Vagina (tissue), 2 donors: ENCODE measurements at regions not wholly inside any gene's neighbourhood (a gene's known extent, or its start where the extent isn't known, plus 50 kb on each side); places are given as distances from the start of the nearest gene placed in this dataset.

Source experiments
- DNase-seq, 2 donors: peaks; one replicate each; pipeline ENCODE4 v3.0.0-alpha.2; 2017; ENCODE audit errors: extremely low spot score in 2 of 2
- H3K27ac ChIP-seq: fragments of 200-600 bp; sonication (generic); one replicate; pipeline ENCODE4 v1.5.1; 2019
- H3K27me3 ChIP-seq: fragments of 200-600 bp; sonication (generic); one replicate; pipeline ENCODE4 v1.5.1; 2019
- H3K36me3 ChIP-seq, 2 donors: fragments of 200-600 bp; sonication (generic); one replicate each; pipeline ENCODE4 v1.5.1; 2017 to 2019
- H3K4me1 ChIP-seq: fragments of 200-600 bp; sonication (generic); one replicate; pipeline ENCODE4 v1.5.1; 2019
- H3K4me3 ChIP-seq, 2 donors: fragments of 200-600 bp; sonication (generic); 1 replicate in 1 of 2; 2 replicates in 1 of 2; pipeline ENCODE4 v1.5.1; 2016 to 2019
- H3K9me3 ChIP-seq: fragments of 200-600 bp; sonication (generic); one replicate; pipeline ENCODE4 v1.5.1; 2019
- POLR2A ChIP-seq, 2 donors: fragments of 450-650 bp; IDR thresholded peaks; one replicate each; pipeline ENCODE4 v1.6.1; 2017; ENCODE audit warnings: antibody characterized with exemption in 2 of 2, mild to moderate bottlenecking in 2 of 2, moderate library complexity in 2 of 2
- POLR2AphosphoS5 ChIP-seq, 2 donors: sonication (generic); formaldehyde crosslinking; IDR thresholded peaks; one replicate each; pipeline ENCODE4 v1.9.0; 2017; ENCODE audit warnings: antibody characterized with exemption in 2 of 2, mild to moderate bottlenecking in 2 of 2, low read depth in 1 of 2; ENCODE audit not compliant: insufficient read depth in 1 of 2
- intact Hi-C: fragments of 100-400 bp; cut with DNase I; formaldehyde crosslinking; loops from one replicate; pipeline ENCODE4 v1.15.1; 2023
- TF ChIP-seq, protein P1 (sequence below), 3 experiments: fragments of 450-650 bp in 2 of 3; fragments of 200-600 bp in 1 of 3; sonication (generic) in 1 of 3; IDR thresholded peaks; one replicate each; pipeline ENCODE4 v1.5.1; 2017 to 2019; ENCODE audit warnings: antibody characterized with exemption in 3 of 3, mild to moderate bottlenecking in 2 of 3, moderate library complexity in 2 of 3

DNA sequence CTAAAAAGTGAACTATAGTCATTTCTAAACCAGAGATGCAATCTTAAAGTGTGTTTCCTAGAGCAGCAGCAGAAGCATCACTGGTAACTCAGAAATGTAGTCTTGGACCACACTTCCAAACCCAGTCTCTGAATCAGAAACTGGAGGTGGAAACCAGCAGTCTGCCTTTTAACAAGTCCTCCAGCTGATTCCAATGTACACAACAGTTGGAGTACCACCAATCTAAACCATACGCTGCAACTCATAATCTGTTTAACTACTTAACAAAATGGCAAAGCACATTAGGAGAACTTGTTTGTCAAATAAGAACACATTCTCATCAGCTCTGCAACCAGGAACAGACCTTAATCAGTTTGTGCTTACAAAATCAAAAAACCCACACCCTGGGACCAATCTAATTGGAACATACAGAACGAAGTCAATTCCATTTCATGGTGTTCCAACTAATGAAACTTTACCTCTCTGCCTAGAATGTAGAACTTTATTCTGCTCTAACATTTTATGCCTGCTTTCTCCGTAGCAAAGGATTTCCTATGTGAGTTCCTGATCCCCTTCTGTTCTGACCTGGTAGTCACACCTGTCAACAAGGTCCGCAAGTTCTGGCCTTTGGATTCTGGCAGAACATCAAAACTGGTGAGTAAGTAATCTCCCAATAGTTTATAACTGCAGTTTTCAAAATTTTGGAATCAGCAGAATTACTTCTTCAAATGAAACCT lies 390.4 kb downstream of the HTR1B start:
- no peak overlapping the region for H3K4me3 ChIP-seq
- no peak overlapping the region for H3K27ac ChIP-seq
- H3K27me3 ChIP-seq = no peaks in the 10 kb centered on the region
- TF ChIP-seq POLR2AphosphoS5 (IDR thresholded peaks at IDR 0.05; ENCODE audit: insufficient read depth in 1 of 2, low read depth in 1 of 2) = no peak
- TF ChIP-seq, protein P1, sequence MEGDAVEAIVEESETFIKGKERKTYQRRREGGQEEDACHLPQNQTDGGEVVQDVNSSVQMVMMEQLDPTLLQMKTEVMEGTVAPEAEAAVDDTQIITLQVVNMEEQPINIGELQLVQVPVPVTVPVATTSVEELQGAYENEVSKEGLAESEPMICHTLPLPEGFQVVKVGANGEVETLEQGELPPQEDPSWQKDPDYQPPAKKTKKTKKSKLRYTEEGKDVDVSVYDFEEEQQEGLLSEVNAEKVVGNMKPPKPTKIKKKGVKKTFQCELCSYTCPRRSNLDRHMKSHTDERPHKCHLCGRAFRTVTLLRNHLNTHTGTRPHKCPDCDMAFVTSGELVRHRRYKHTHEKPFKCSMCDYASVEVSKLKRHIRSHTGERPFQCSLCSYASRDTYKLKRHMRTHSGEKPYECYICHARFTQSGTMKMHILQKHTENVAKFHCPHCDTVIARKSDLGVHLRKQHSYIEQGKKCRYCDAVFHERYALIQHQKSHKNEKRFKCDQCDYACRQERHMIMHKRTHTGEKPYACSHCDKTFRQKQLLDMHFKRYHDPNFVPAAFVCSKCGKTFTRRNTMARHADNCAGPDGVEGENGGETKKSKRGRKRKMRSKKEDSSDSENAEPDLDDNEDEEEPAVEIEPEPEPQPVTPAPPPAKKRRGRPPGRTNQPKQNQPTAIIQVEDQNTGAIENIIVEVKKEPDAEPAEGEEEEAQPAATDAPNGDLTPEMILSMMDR (IDR thresholded peaks at IDR 0.05) = no peak
- no peak for TF ChIP-seq POLR2A (IDR thresholded peaks at IDR 0.05)
- intact Hi-C loops = no loop called here
- no peaks in the 10 kb centered on the region for H3K9me3 ChIP-seq
- DNase-seq = no peak
- H3K36me3 ChIP-seq = no peaks in the 10 kb centered on the region
- H3K4me1 ChIP-seq = no peaks in the 10 kb centered on the region

DNA sequence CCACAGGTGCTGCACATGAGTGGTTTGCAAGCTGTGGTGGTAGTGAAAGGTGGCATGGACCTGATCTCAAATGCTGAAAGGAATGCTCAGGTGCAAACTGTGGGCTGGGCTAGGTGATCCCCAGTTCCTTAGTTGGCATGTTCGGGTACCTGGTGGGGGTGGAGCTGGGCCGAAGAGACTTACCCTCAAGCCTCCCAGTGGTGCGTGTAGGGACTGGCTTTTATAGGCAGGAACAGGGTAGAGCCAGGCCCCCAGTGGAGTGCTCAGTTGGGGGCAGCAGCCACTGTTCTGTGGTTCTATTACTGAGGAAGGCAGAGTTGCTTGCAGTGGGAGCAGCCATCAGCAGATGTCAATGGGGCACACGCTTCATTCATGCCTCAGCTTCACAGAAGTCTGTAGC lies 399.8 kb downstream of the HTR1B start:
- intact Hi-C loops = no loop called here
- H3K36me3 ChIP-seq = no peaks in the 10 kb centered on the region
- H3K4me3 ChIP-seq = no peak overlapping the region
- H3K4me1 ChIP-seq = no peaks in the 10 kb centered on the region
- H3K27me3 ChIP-seq = no peaks in the 10 kb centered on the region
- TF ChIP-seq, protein P1 (IDR thresholded peaks at IDR 0.05) = no peak
- no peak for DNase-seq
- H3K9me3 ChIP-seq = no peaks in the 10 kb centered on the region
- no peak overlapping the region for H3K27ac ChIP-seq

- H3K9me3 ChIP-seq = no peaks in the 10 kb centered on the region
- no peaks in the 10 kb centered on the region for H3K4me1 ChIP-seq
- intact Hi-C loops = no loop called here
- TF ChIP-seq POLR2AphosphoS5 (IDR thresholded peaks at IDR 0.05; ENCODE audit: insufficient read depth in 1 of 2, low read depth in 1 of 2) (no peak), POLR2A (IDR thresholded peaks at IDR 0.05) (no peak)
- TF ChIP-seq, protein P1 (IDR thresholded peaks at IDR 0.05) = no peak
- H3K27me3 ChIP-seq = no peaks in the 10 kb centered on the region
- H3K4me3 ChIP-seq = no peak overlapping the region
- H3K27ac ChIP-seq = no peak overlapping the region
- H3K36me3 ChIP-seq = no peaks in the 10 kb centered on the region
- no peak for DNase-seq
Observed at GRCh38 chr6:77055711-77056110, 407.6 kb downstream of the HTR1B start.

GRCh38 chr6:77040568-77041195 lies 422.6 kb downstream of the HTR1B start:
- intact Hi-C loops = no loop called here
- TF ChIP-seq, protein P1 (IDR thresholded peaks at IDR 0.05) = no peak
- no peak for TF ChIP-seq POLR2AphosphoS5 (IDR thresholded peaks at IDR 0.05; ENCODE audit: insufficient read depth in 1 of 2, low read depth in 1 of 2)
- TF ChIP-seq POLR2A (IDR thresholded peaks at IDR 0.05) = no peak
- no peak overlapping the region for H3K4me3 ChIP-seq
- H3K4me1 ChIP-seq = no peaks in the 10 kb centered on the region
- H3K27ac ChIP-seq = no peak overlapping the region
- no peaks in the 10 kb centered on the region for H3K27me3 ChIP-seq
- DNase-seq = no peak
- H3K9me3 ChIP-seq = no peaks in the 10 kb centered on the region
- H3K36me3 ChIP-seq = no peaks in the 10 kb centered on the region

DNA sequence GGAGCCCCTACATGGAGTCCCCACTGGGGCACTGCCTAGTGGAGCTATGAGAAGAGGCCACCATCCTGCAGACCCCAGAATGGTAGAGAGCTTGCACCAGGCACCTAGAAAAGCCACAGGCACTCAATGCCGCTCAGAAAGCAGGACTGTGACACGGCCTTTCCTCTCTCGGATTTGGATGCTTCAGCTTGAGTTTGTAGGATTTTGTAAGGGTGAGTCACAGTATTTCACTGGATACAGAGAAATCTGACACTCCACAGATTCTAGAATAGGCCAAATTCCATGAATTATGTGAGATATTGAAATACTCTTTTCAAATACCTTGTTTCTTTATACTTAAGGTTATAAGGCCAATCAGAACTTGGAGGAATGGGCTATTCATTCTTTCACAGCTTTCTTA lies 424.5 kb downstream of the HTR1B start:
- Histone ChIP-seq H3K27me3 (no peaks in the 10 kb centered on the region), H3K9me3 (no peaks in the 10 kb centered on the region), H3K4me1 (no peaks in the 10 kb centered on the region), H3K27ac (no peak overlapping the region), H3K36me3 (no peaks in the 10 kb centered on the region), H3K4me3 (no peak overlapping the region)
- no peak for DNase-seq
- TF ChIP-seq, protein P1 (IDR thresholded peaks at IDR 0.05) = no peak
- TF ChIP-seq POLR2AphosphoS5 (IDR thresholded peaks at IDR 0.05; ENCODE audit: insufficient read depth in 1 of 2, low read depth in 1 of 2) = no peak
- no peak for TF ChIP-seq POLR2A (IDR thresholded peaks at IDR 0.05)
- intact Hi-C loops = no loop called here
